ENCODE measurements at regions not wholly inside any gene's neighbourhood (a gene's known extent, or its start where the extent isn't known, plus 50 kb on each side); places are given as distances from the start of the nearest gene placed in this dataset.

GRCh38 chr20:40778894-40779496 is 90.0 kb upstream of the MAFB start:
- no peaks in the 10 kb centered on the region for H3K4me1 ChIP-seq (ENCODE audit: insufficient read depth)
- H3K27ac ChIP-seq = no peak overlapping the region
- no peak overlapping the region for H3K4me2 ChIP-seq
- WGBS (ENCODE audit: low lambda C conversion rate, missing lambda C conversion rate) = 81% methylated on average over 2 of the region's 2 CpGs
- H3K9me3 ChIP-seq (ENCODE audit: low read depth) = no peaks in the 10 kb centered on the region
- H3K27me3 ChIP-seq = peaks cover 3% of the 10 kb centered on the region
- no peak for DNase-seq (ENCODE audit: low spot score)
- H2AFZ ChIP-seq = no peak overlapping the region
- no peaks in the 10 kb centered on the region for H3K9me2 ChIP-seq (replicated peaks; ENCODE audit: insufficient read depth)
- no peaks in the 10 kb centered on the region for H3K79me2 ChIP-seq
- H3K36me3 ChIP-seq (replicated peaks; ENCODE audit: insufficient read depth, low read depth) = no peaks in the 10 kb centered on the region
- no peak overlapping the region for H3K4me3 ChIP-seq
- no peak for TF ChIP-seq EZH2 (IDR thresholded peaks at IDR 0.05; ENCODE audit: borderline replicate concordance)
- TF ChIP-seq EZH2phosphoT487 (IDR thresholded peaks at IDR 0.05; ENCODE audit: low read depth, severe bottlenecking, unreplicated experiment) = no peak
- no peak for TF ChIP-seq CTCF (IDR thresholded peaks at IDR 0.05; ENCODE audit: poor library complexity)
- no peaks in the 10 kb centered on the region for H4K20me1 ChIP-seq (ENCODE audit: insufficient read depth, poor library complexity, severe bottlenecking)

GRCh38 chr20:40781327-40782042 is 92.4 kb upstream of the MAFB start:
- Histone ChIP-seq H3K4me2 (no peak overlapping the region), H4K20me1 (ENCODE audit: insufficient read depth, poor library complexity, severe bottlenecking) (no peaks in the 10 kb centered on the region), H3K27ac (no peak overlapping the region), H2AFZ (no peak overlapping the region), H3K79me2 (no peaks in the 10 kb centered on the region), H3K36me3 (replicated peaks; ENCODE audit: insufficient read depth, low read depth) (no peaks in the 10 kb centered on the region), H3K27me3 (peaks cover 3% of the 10 kb centered on the region), H3K4me1 (ENCODE audit: insufficient read depth) (no peaks in the 10 kb centered on the region), H3K4me3 (no peak overlapping the region), H3K9me2 (replicated peaks; ENCODE audit: insufficient read depth) (no peaks in the 10 kb centered on the region), H3K9me3 (ENCODE audit: low read depth) (no peaks in the 10 kb centered on the region)
- no peak for DNase-seq (ENCODE audit: low spot score)
- TF ChIP-seq CTCF (IDR thresholded peaks at IDR 0.05; ENCODE audit: poor library complexity) (no peak), EZH2 (IDR thresholded peaks at IDR 0.05; ENCODE audit: borderline replicate concordance) (no peak), EZH2phosphoT487 (IDR thresholded peaks at IDR 0.05; ENCODE audit: low read depth, severe bottlenecking, unreplicated experiment) (no peak)
- 85% methylated on average over 14 of the region's 14 CpGs for WGBS (ENCODE audit: low lambda C conversion rate, missing lambda C conversion rate)

GRCh38 chr20:40782043-40782368 is 93.0 kb upstream of the MAFB start:
- Histone ChIP-seq H2AFZ (no peak overlapping the region), H4K20me1 (ENCODE audit: insufficient read depth, poor library complexity, severe bottlenecking) (no peaks in the 10 kb centered on the region), H3K79me2 (no peaks in the 10 kb centered on the region), H3K27ac (no peak overlapping the region), H3K4me1 (ENCODE audit: insufficient read depth) (no peaks in the 10 kb centered on the region), H3K27me3 (peaks cover 5% of the 10 kb centered on the region), H3K36me3 (replicated peaks; ENCODE audit: insufficient read depth, low read depth) (no peaks in the 10 kb centered on the region), H3K4me3 (no peak overlapping the region), H3K9me3 (ENCODE audit: low read depth) (no peaks in the 10 kb centered on the region), H3K9me2 (replicated peaks; ENCODE audit: insufficient read depth) (no peaks in the 10 kb centered on the region), H3K4me2 (no peak overlapping the region)
- no peak for DNase-seq (ENCODE audit: low spot score)
- 82% methylated on average over 11 of the region's 11 CpGs for WGBS (ENCODE audit: low lambda C conversion rate, missing lambda C conversion rate)
- TF ChIP-seq CTCF (IDR thresholded peaks at IDR 0.05; ENCODE audit: poor library complexity) (no peak), EZH2 (IDR thresholded peaks at IDR 0.05; ENCODE audit: borderline replicate concordance) (no peak), EZH2phosphoT487 (IDR thresholded peaks at IDR 0.05; ENCODE audit: low read depth, severe bottlenecking, unreplicated experiment) (no peak)

Measured in hepatocyte (in vitro differentiated cells).